Inflammatory macrophage (primary cell): ENCODE measurements at regions not wholly inside any gene's neighbourhood (a gene's known extent, or its start where the extent isn't known, plus 50 kb on each side); places are given as distances from the start of the nearest gene placed in this dataset.

Source experiments
- DNase-seq, 2 donors: peaks; one replicate each; pipeline ENCODE4 v3.0.0-alpha.2; 2020 to 2022

- no peak for DNase-seq
Measured at GRCh38 chr2:156158808-156159207, 173.7 kb downstream of the NR4A2 start.

- DNase-seq, result peak in 1 of 2 donors; percentile 17
Measured at GRCh38 chr2:156157670-156158069, 174.9 kb downstream of the NR4A2 start.

GRCh38 chr2:156156580-156156979 is 175.9 kb downstream of the NR4A2 start:
- DNase-seq, result no peak

- DNase-seq, result no peak
Measured at GRCh38 chr2:156155319-156155718, 177.2 kb downstream of the NR4A2 start.

- DNase-seq, result no peak
Measured at GRCh38 chr2:156151351-156151750, 181.2 kb downstream of the NR4A2 start.

- no peak for DNase-seq
Measured at GRCh38 chr2:156147594-156148330, 184.8 kb downstream of the NR4A2 start.

- no peak for DNase-seq
Measured at GRCh38 chr2:156145976-156146375, 186.5 kb downstream of the NR4A2 start.

GRCh38 chr2:156145469-156145868 is 187.1 kb downstream of the NR4A2 start:
- no peak for DNase-seq

GRCh38 chr2:156136566-156136965 is 196.0 kb downstream of the NR4A2 start:
- no peak for DNase-seq

GRCh38 chr2:156134887-156135286 is 197.6 kb downstream of the NR4A2 start:
- no peak for DNase-seq

GRCh38 chr2:156132941-156133340 is 199.6 kb downstream of the NR4A2 start:
- no peak for DNase-seq

GRCh38 chr2:156132130-156132529 is 200.4 kb downstream of the NR4A2 start:
- no peak for DNase-seq

GRCh38 chr2:156129227-156129626 is 203.3 kb downstream of the NR4A2 start:
- no peak for DNase-seq

GRCh38 chr2:156125018-156125417 is 207.5 kb downstream of the NR4A2 start:
- DNase-seq, result no peak

GRCh38 chr2:156124458-156124857 is 208.1 kb downstream of the NR4A2 start:
- no peak for DNase-seq

- no peak for DNase-seq
Measured at GRCh38 chr2:156118753-156119416, 213.6 kb downstream of the NR4A2 start.

GRCh38 chr2:156116113-156116512 is 216.4 kb downstream of the NR4A2 start:
- no peak for DNase-seq

GRCh38 chr2:156115338-156115737 is 217.2 kb downstream of the NR4A2 start:
- no peak for DNase-seq

GRCh38 chr2:156112323-156112722 is 220.2 kb downstream of the NR4A2 start:
- no peak for DNase-seq

GRCh38 chr2:156110890-156111289 is 221.6 kb downstream of the NR4A2 start:
- peak; percentile 27 to 36 for DNase-seq

GRCh38 chr2:156099382-156099781 is 233.1 kb downstream of the NR4A2 start:
- no peak for DNase-seq

- DNase-seq, result no peak
Measured at GRCh38 chr2:156098506-156098905, 234.0 kb downstream of the NR4A2 start.

GRCh38 chr2:156088587-156088986 is 243.9 kb downstream of the NR4A2 start:
- no peak for DNase-seq

- no peak for DNase-seq
Measured at GRCh38 chr2:156087875-156088274, 244.6 kb downstream of the NR4A2 start.
